ENCODE measurements at regions not wholly inside any gene's neighbourhood (a gene's known extent, or its start where the extent isn't known, plus 50 kb on each side); places are given as distances from the start of the nearest gene placed in this dataset.

DNA sequence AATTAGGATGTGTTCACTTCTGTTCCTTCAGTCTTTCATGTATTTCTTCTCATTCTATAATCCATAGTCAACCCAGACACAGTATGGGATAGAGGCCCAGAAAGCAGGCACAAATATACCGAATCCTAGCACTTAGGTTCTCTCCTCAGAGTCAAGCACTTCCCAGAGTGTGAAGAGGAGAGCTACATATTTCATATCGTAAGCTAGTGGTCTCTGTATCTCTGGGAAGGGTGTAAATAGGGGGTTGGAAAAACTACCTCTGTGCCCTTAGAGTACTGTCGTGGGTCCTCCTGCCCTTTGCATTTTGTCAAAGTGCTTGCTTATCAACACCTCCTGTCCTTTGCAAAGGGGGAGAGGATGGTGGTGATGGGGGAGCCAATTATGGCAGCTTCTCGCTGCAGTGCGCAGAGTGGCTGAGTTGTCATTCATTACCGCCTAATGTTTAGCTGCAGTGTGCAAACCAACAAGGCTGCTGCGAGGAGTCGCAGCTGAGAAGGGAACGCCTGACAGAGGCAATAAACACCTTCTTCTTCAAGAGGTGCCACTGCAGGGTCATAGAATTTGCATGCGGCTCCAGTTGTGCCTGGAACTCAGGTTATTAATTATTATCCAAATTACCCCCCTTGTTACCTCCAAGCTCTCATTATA is 182.7 kb downstream of the NUF2 start:
- Histone ChIP-seq H3K27me3 (ENCODE audit: insufficient read depth, low read depth, low read length) (no peaks in the 10 kb centered on the region), H3K4me3 (ENCODE audit: low read length) (no peak overlapping the region), H3F3A (ENCODE audit: insufficient read depth, low read length, poor library complexity, severe bottlenecking) (no peaks in the 10 kb centered on the region), H3K36me3 (ENCODE audit: insufficient read depth, low read length) (no peaks in the 10 kb centered on the region), H3K27ac (ENCODE audit: low read length) (no peak overlapping the region), H2AFZ (ENCODE audit: low read depth, low read length) (no peak overlapping the region), H4K20me1 (ENCODE audit: insufficient read depth) (no peaks in the 10 kb centered on the region), H3K9ac (ENCODE audit: low read length) (no peak overlapping the region), H3K4me2 (ENCODE audit: low read length) (no peak overlapping the region), H3K9me2 (ENCODE audit: insufficient read depth, low read length) (no peaks in the 10 kb centered on the region), H3K9me3 (ENCODE audit: low read length) (no peaks in the 10 kb centered on the region), H3K79me2 (replicated peaks; ENCODE audit: insufficient read depth, low read length) (no peaks in the 10 kb centered on the region)
- no peak for TF ChIP-seq EZH2 (IDR thresholded peaks at IDR 0.05; ENCODE audit: borderline replicate concordance, insufficient read depth, low read length, poor library complexity, severe bottlenecking)
- TF ChIP-seq MXI1 (conservative IDR thresholded peaks at IDR 0.05; ENCODE audit: poor library complexity, severe bottlenecking) = no peak
- TF ChIP-seq, protein P1, sequence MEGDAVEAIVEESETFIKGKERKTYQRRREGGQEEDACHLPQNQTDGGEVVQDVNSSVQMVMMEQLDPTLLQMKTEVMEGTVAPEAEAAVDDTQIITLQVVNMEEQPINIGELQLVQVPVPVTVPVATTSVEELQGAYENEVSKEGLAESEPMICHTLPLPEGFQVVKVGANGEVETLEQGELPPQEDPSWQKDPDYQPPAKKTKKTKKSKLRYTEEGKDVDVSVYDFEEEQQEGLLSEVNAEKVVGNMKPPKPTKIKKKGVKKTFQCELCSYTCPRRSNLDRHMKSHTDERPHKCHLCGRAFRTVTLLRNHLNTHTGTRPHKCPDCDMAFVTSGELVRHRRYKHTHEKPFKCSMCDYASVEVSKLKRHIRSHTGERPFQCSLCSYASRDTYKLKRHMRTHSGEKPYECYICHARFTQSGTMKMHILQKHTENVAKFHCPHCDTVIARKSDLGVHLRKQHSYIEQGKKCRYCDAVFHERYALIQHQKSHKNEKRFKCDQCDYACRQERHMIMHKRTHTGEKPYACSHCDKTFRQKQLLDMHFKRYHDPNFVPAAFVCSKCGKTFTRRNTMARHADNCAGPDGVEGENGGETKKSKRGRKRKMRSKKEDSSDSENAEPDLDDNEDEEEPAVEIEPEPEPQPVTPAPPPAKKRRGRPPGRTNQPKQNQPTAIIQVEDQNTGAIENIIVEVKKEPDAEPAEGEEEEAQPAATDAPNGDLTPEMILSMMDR (IDR thresholded peaks at IDR 0.05; ENCODE audit: poor library complexity, severe bottlenecking) = no peak
- TF ChIP-seq EP300 (conservative IDR thresholded peaks at IDR 0.05; ENCODE audit: poor library complexity, severe bottlenecking) = no peak
- TF ChIP-seq, protein P2, sequence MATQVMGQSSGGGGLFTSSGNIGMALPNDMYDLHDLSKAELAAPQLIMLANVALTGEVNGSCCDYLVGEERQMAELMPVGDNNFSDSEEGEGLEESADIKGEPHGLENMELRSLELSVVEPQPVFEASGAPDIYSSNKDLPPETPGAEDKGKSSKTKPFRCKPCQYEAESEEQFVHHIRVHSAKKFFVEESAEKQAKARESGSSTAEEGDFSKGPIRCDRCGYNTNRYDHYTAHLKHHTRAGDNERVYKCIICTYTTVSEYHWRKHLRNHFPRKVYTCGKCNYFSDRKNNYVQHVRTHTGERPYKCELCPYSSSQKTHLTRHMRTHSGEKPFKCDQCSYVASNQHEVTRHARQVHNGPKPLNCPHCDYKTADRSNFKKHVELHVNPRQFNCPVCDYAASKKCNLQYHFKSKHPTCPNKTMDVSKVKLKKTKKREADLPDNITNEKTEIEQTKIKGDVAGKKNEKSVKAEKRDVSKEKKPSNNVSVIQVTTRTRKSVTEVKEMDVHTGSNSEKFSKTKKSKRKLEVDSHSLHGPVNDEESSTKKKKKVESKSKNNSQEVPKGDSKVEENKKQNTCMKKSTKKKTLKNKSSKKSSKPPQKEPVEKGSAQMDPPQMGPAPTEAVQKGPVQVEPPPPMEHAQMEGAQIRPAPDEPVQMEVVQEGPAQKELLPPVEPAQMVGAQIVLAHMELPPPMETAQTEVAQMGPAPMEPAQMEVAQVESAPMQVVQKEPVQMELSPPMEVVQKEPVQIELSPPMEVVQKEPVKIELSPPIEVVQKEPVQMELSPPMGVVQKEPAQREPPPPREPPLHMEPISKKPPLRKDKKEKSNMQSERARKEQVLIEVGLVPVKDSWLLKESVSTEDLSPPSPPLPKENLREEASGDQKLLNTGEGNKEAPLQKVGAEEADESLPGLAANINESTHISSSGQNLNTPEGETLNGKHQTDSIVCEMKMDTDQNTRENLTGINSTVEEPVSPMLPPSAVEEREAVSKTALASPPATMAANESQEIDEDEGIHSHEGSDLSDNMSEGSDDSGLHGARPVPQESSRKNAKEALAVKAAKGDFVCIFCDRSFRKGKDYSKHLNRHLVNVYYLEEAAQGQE (IDR thresholded peaks at IDR 0.05; ENCODE audit: borderline replicate concordance) = no peak
- no peak for TF ChIP-seq SMC3 (conservative IDR thresholded peaks at IDR 0.05; ENCODE audit: poor library complexity)
- no peak for TF ChIP-seq TAF1 (IDR thresholded peaks at IDR 0.05; ENCODE audit: low read depth)
- TF ChIP-seq POLR2AphosphoS5 (IDR thresholded peaks at IDR 0.05) = no peak
- no peak for TF ChIP-seq RAD21 (conservative IDR thresholded peaks at IDR 0.05)

DNA sequence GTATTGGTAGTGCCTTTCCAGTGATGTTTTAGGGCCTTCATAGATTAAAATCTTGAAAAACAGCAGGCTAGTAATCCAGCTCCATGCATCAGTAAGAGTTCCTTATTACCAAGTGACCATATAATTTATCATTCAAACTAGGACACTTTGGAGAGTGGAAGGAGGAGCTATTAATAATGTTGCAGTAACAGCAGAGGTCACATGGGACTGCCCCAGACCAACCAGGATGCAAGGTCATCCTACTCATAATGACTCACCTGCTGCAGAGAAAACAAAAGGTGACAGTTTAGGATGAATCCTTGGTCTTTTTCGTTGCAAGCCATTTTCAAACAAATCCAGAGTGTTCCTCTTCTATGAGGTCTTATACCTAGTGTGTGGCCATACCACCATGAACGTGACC is 187.4 kb downstream of the NUF2 start:
- TF ChIP-seq, protein P1 (IDR thresholded peaks at IDR 0.05; ENCODE audit: poor library complexity, severe bottlenecking) = no peak
- TF ChIP-seq SMC3 (conservative IDR thresholded peaks at IDR 0.05; ENCODE audit: poor library complexity) (no peak), POLR2AphosphoS5 (IDR thresholded peaks at IDR 0.05) (no peak), TAF1 (IDR thresholded peaks at IDR 0.05; ENCODE audit: low read depth) (no peak), EP300 (conservative IDR thresholded peaks at IDR 0.05; ENCODE audit: poor library complexity, severe bottlenecking) (no peak), RAD21 (conservative IDR thresholded peaks at IDR 0.05) (no peak), EZH2 (IDR thresholded peaks at IDR 0.05; ENCODE audit: borderline replicate concordance, insufficient read depth, low read length, poor library complexity, severe bottlenecking) (no peak), MXI1 (conservative IDR thresholded peaks at IDR 0.05; ENCODE audit: poor library complexity, severe bottlenecking) (no peak)
- TF ChIP-seq, protein P2 (IDR thresholded peaks at IDR 0.05; ENCODE audit: borderline replicate concordance) = no peak
- no peaks in the 10 kb centered on the region for H3K79me2 ChIP-seq (replicated peaks; ENCODE audit: insufficient read depth, low read length)
- H4K20me1 ChIP-seq (ENCODE audit: insufficient read depth) = no peaks in the 10 kb centered on the region
- no peaks in the 10 kb centered on the region for H3K9me2 ChIP-seq (ENCODE audit: insufficient read depth, low read length)
- H3K4me2 ChIP-seq (ENCODE audit: low read length) = no peak overlapping the region
- no peaks in the 10 kb centered on the region for H3F3A ChIP-seq (ENCODE audit: insufficient read depth, low read length, poor library complexity, severe bottlenecking)
- H3K27ac ChIP-seq (ENCODE audit: low read length) = no peak overlapping the region
- no peak overlapping the region for H3K4me3 ChIP-seq (ENCODE audit: low read length)
- no peaks in the 10 kb centered on the region for H3K27me3 ChIP-seq (ENCODE audit: insufficient read depth, low read depth, low read length)
- H3K9ac ChIP-seq (ENCODE audit: low read length) = no peak overlapping the region
- no peak overlapping the region for H2AFZ ChIP-seq (ENCODE audit: low read depth, low read length)
- no peaks in the 10 kb centered on the region for H3K9me3 ChIP-seq (ENCODE audit: low read length)
- no peaks in the 10 kb centered on the region for H3K36me3 ChIP-seq (ENCODE audit: insufficient read depth, low read length)

Data from neural cell (in vitro differentiated cells).